SK-N-SH (cell line): ENCODE measurements at regions not wholly inside any gene's neighbourhood (a gene's known extent, or its start where the extent isn't known, plus 50 kb on each side); places are given as distances from the start of the nearest gene placed in this dataset.

ENCODE experiments used
- CTCF ChIA-PET: fragments of 300-600, 350-600 bp; formaldehyde crosslinking; extraction: SDS; loops from one replicate; lab custom pipeline; 2021; lab: Yijun Ruan, JAX
- POLR2A ChIA-PET: fragments of 350-600 bp; sonication (Branson Sonifier 250); formaldehyde crosslinking; extraction: SDS; loops from one replicate; lab custom pipeline; 2020; ENCODE audit warnings: antibody characterized with exemption, inconsistent platforms; lab: Yijun Ruan, JAX
- DNase-seq: peaks from one replicate; pipeline ENCODE4 v3.0.0; 2012
- H2AFZ ChIP-seq: fragments of 200-600 bp; sonication (generic); 2 replicates; pipeline ENCODE4 v1.8.1; 2016; ENCODE audit warnings: antibody characterized with exemption, mild to moderate bottlenecking, low read depth
- H3F3A ChIP-seq: fragments of 200-600 bp; sonication (generic); replicated peaks from 2 replicates; pipeline ENCODE3; 2016; ENCODE audit warnings: antibody characterized with exemption, mild to moderate bottlenecking; ENCODE audit not compliant: insufficient read depth
- H3K27ac ChIP-seq, 2 experiments: fragments of 200-500 bp in 1 of 2; fragments of 200-600 bp in 1 of 2; sonication (Bioruptor generic) in 1 of 2; sonication (generic), shearing (Covaris generic) in 1 of 2; 2 replicates each; pipeline versions ENCODE4 v1.5.1 to v1.6.1; 2014 to 2016; ENCODE audit warnings: low read depth in 2 of 2, inconsistent platforms in 1 of 2, low read length in 1 of 2, mild to moderate bottlenecking in 1 of 2, mixed read lengths in 1 of 2
- H3K27me3 ChIP-seq: fragments of 200-600 bp; sonication (generic), shearing (Covaris generic); 2 replicates; pipeline ENCODE4 v1.6.1; 2016; ENCODE audit warnings: mixed run types; ENCODE audit not compliant: insufficient read depth
- H3K36me3 ChIP-seq, 2 experiments: fragments of 200-500 bp in 1 of 2; fragments of 200-600 bp in 1 of 2; sonication (Bioruptor generic) in 1 of 2; sonication (generic) in 1 of 2; replicated peaks in 1 of 2; 2 replicates each; pipeline versions ENCODE3 to v1.5.1; 2014 to 2016; ENCODE audit warnings: low read length in 1 of 2, mild to moderate bottlenecking in 1 of 2; ENCODE audit not compliant: insufficient read depth in 2 of 2, control insufficient read depth in 1 of 2
- H3K4me1 ChIP-seq, 2 experiments: fragments of 200-500 bp in 1 of 2; fragments of 200-600 bp in 1 of 2; sonication (Bioruptor generic) in 1 of 2; sonication (generic), shearing (Covaris generic) in 1 of 2; 2 replicates each; pipeline versions ENCODE4 v1.5.1 to v1.6.1; 2014 to 2016; ENCODE audit warnings: low read depth in 1 of 2, low read length in 1 of 2, mixed run types in 1 of 2; ENCODE audit not compliant: insufficient read depth in 2 of 2, control insufficient read depth in 1 of 2
- H3K4me2 ChIP-seq: fragments of 200-600 bp; sonication (generic), shearing (Covaris generic); 2 replicates; pipeline ENCODE4 v1.6.1; 2017; ENCODE audit warnings: mixed run types
- H3K4me3 ChIP-seq, 2 experiments: fragments of 200-500 bp in 1 of 2; fragments of 200-600 bp in 1 of 2; sonication (Bioruptor generic) in 1 of 2; sonication (generic), shearing (Covaris generic) in 1 of 2; 2 replicates each; pipeline versions ENCODE4 v1.5.1 to v1.8.1; 2014 to 2016; ENCODE audit warnings: low read depth in 2 of 2, inconsistent platforms in 1 of 2, low read length in 1 of 2, mild to moderate bottlenecking in 1 of 2, mixed read lengths in 1 of 2, moderate library complexity in 1 of 2
- H3K79me2 ChIP-seq: fragments of 200-600 bp; sonication (generic); 2 replicates; pipeline ENCODE4 v1.8.1; 2017; ENCODE audit warnings: mild to moderate bottlenecking; ENCODE audit not compliant: insufficient read depth
- H3K9ac ChIP-seq: fragments of 200-600 bp; sonication (generic); 2 replicates; pipeline ENCODE4 v1.6.1; 2017; ENCODE audit warnings: mixed run types
- H3K9me2 ChIP-seq: fragments of 200-600 bp; sonication (generic); 2 replicates; pipeline ENCODE4 v1.6.1; 2017; ENCODE audit warnings: mixed run types
- H3K9me3 ChIP-seq: fragments of 200-600 bp; sonication (generic); 2 replicates; pipeline ENCODE4 v1.6.1; 2017; ENCODE audit warnings: mixed run types, mild to moderate bottlenecking, moderate library complexity
- H4K20me1 ChIP-seq: fragments of 200-600 bp; sonication (generic); 2 replicates; pipeline ENCODE4 v1.6.1; 2017; ENCODE audit warnings: mild to moderate bottlenecking, mixed run types; ENCODE audit not compliant: insufficient read depth
- CTCF ChIP-seq: fragments of 200-600 bp; sonication (generic); IDR thresholded peaks from 2 replicates; pipeline ENCODE4 v1.6.1; 2017; ENCODE audit warnings: antibody characterized with exemption, mild to moderate bottlenecking, moderate library complexity
- ELF1 ChIP-seq: IDR thresholded peaks from 2 replicates; pipeline ENCODE4 v1.4.0; 2012
- EP300 ChIP-seq, 2 experiments: IDR thresholded peaks; 2 replicates each; pipeline versions ENCODE4 v1.4.0 to v1.6.1; 2012; ENCODE audit warnings: borderline replicate concordance in 1 of 2, low read depth in 1 of 2, low read length in 1 of 2
- FOSL2 ChIP-seq: IDR thresholded peaks from 2 replicates; pipeline ENCODE4 v1.4.0; 2012; ENCODE audit warnings: low read depth, mild to moderate bottlenecking, moderate library complexity, borderline replicate concordance
- IRF3 ChIP-seq: fragments of 150-350 bp; IDR thresholded peaks from 2 replicates; pipeline ENCODE4 v1.6.1; 2016; ENCODE audit warnings: mild to moderate bottlenecking, low read depth, low read length
- MAX ChIP-seq: IDR thresholded peaks from 2 replicates; pipeline ENCODE4 v1.4.0; 2012; ENCODE audit warnings: low read depth
- MEF2A ChIP-seq: IDR thresholded peaks from 2 replicates; pipeline ENCODE4 v1.4.0; 2012; ENCODE audit warnings: low read depth, borderline replicate concordance
- NFIC ChIP-seq: IDR thresholded peaks from 2 replicates; pipeline ENCODE4 v1.4.0; 2012; ENCODE audit warnings: borderline replicate concordance
- NRF1 ChIP-seq: IDR thresholded peaks from 2 replicates; pipeline ENCODE4 v1.6.1; 2012; ENCODE audit warnings: low read depth, mild to moderate bottlenecking, low read length
- PBX3 ChIP-seq: IDR thresholded peaks from 2 replicates; pipeline ENCODE4; 2012
- RAD21 ChIP-seq: IDR thresholded peaks from 2 replicates; pipeline ENCODE4 v1.6.1; 2012; ENCODE audit warnings: mild to moderate bottlenecking, low read length
- RCOR1 ChIP-seq: fragments of 150-350 bp; IDR thresholded peaks from 2 replicates; pipeline ENCODE4 v1.6.1; 2017; ENCODE audit warnings: antibody characterized with exemption, low read length
- REST ChIP-seq: IDR thresholded peaks from 2 replicates; pipeline ENCODE4 v1.6.1; 2012; ENCODE audit warnings: mild to moderate bottlenecking, low read depth, low read length, moderate library complexity
- RFX5 ChIP-seq: IDR thresholded peaks from 2 replicates; pipeline ENCODE4 v1.6.1; 2012; ENCODE audit warnings: mild to moderate bottlenecking, improper control_type of control experiment, low read length
- SIN3A ChIP-seq: IDR thresholded peaks from 2 replicates; pipeline ENCODE4 v1.6.1; 2012; ENCODE audit warnings: low read depth, mild to moderate bottlenecking, low read length, moderate library complexity, borderline replicate concordance
- TCF12 ChIP-seq: IDR thresholded peaks from 2 replicates; pipeline ENCODE4 v1.4.0; 2012
- TEAD4 ChIP-seq: IDR thresholded peaks from 2 replicates; pipeline ENCODE4 v1.4.0; 2012; ENCODE audit warnings: mild to moderate bottlenecking, borderline replicate concordance; ENCODE audit not compliant: insufficient read depth
- WGBS: methylation state at CpG from one replicate; pipeline ENCODE4 v1.1.6; 2017; ENCODE audit warnings: low lambda C conversion rate; 5-methylcytosine and 5-hydroxymethylcytosine counted together

GRCh38 chr22:27620367-27621154 lies 181.0 kb downstream of the MN1 start:
- peaks cover 5% of the 10 kb centered on the region; the same call in 1 of the 2 replicates for H3K27me3 ChIP-seq
- no peaks in the 10 kb centered on the region for H3K9me2 ChIP-seq
- no peaks in the 10 kb centered on the region for H3F3A ChIP-seq
- 32% methylated on average over 14 of the region's 15 CpGs for WGBS
- peak; percentile 77 for DNase-seq
- no peaks in the 10 kb centered on the region for H3K9me3 ChIP-seq
- no peaks in the 10 kb centered on the region for H3K79me2 ChIP-seq
- H3K27ac ChIP-seq, result no peak overlapping the region
- no peak overlapping the region for H3K4me2 ChIP-seq
- no peak overlapping the region for H3K9ac ChIP-seq
- no peak overlapping the region for H3K4me3 ChIP-seq
- H3K4me1 ChIP-seq, result peaks cover 0 to 11% of the 10 kb centered on the region in 2 experiments; a peak in 1 of 4 replicates
- CTCF ChIA-PET, result interaction anchor here (0.8 to 1.4 kb wide), 2 partner anchors 10 to 13 kb away, joined by 3 to 4 read pairs; no protein-coding TSS in a partner anchor
- POLR2A ChIA-PET, result no interaction called here
- no peaks in the 10 kb centered on the region for H3K36me3 ChIP-seq
- H2AFZ ChIP-seq, result no peak overlapping the region
- no peaks in the 10 kb centered on the region for H4K20me1 ChIP-seq
- TF ChIP-seq EP300 (IDR thresholded peaks at IDR 0.05; ENCODE audit: borderline replicate concordance in 1 of 2, low read depth in 1 of 2, low read length in 1 of 2) (peak in 1 of 2 experiments; percentile 42; a peak in 1 of 4 replicates), REST (no peak), FOSL2 (no peak)

- Histone ChIP-seq H3K9me2 (no peaks in the 10 kb centered on the region), H4K20me1 (no peaks in the 10 kb centered on the region), H3K36me3 (no peaks in the 10 kb centered on the region), H3K4me1 (peaks cover 0 to 11% of the 10 kb centered on the region in 2 experiments; a peak in 1 of 4 replicates), H3K4me2 (no peak overlapping the region), H3K9ac (no peak overlapping the region), H3K27ac (no peak overlapping the region), H3K79me2 (no peaks in the 10 kb centered on the region), H3K9me3 (no peaks in the 10 kb centered on the region), H3F3A (no peaks in the 10 kb centered on the region), H3K4me3 (no peak overlapping the region), H3K27me3 (peaks cover 5% of the 10 kb centered on the region; the same call in 1 of the 2 replicates), H2AFZ (no peak overlapping the region)
- DNase-seq, result no peak
- ChIA-PET CTCF (interaction anchor here (0.6 to 0.8 kb wide), 2 partner anchors 9 to 956 kb away, joined by 3 to 4 read pairs; no protein-coding TSS in a partner anchor), POLR2A (no interaction called here)
- 86% methylated on average over 5 of the region's 10 CpGs for WGBS
- no peak for TF ChIP-seq ELF1
- TF ChIP-seq MEF2A, result no peak
- TF ChIP-seq MAX, result no peak
- TF ChIP-seq SIN3A, result no peak
- no peak for TF ChIP-seq EP300 (IDR thresholded peaks at IDR 0.05; ENCODE audit: borderline replicate concordance in 1 of 2, low read depth in 1 of 2, low read length in 1 of 2)
- TF ChIP-seq NFIC, result no peak
- TF ChIP-seq IRF3, result no peak
- TF ChIP-seq TCF12, result no peak
- TF ChIP-seq PBX3, result no peak
- TF ChIP-seq RAD21, result no peak
- TF ChIP-seq RCOR1, result no peak
- TF ChIP-seq CTCF, result no peak
- no peak for TF ChIP-seq RFX5
- TF ChIP-seq NRF1, result no peak
- no peak for TF ChIP-seq TEAD4
These were observed 180.0 kb downstream of the MN1 start for GRCh38 chr22:27621486-27622070.
